ENCODE measurements at regions not wholly inside any gene's neighbourhood (a gene's known extent, or its start where the extent isn't known, plus 50 kb on each side); places are given as distances from the start of the nearest gene placed in this dataset.

DNA sequence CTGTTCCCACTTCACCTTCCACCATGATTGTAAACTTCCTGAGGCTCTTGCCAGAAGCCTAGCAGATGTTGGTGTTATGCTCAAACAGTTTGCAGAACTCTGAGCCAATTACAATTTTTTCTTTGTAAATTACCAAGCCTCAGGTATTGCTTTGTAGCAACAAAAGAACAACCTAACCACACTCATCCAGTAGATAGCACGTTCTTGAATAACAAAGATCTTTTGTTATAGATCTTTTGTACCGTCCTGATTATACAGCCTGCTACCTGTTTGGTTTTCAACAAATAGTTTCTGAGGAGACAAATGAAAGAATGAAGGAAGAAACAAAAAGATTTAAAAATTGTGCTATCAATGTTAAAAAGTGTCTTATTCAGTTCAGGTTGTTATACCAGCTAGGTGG, 474.7 kb upstream of the ALCAM start:
- TF ChIP-seq GATA3 (IDR thresholded peaks at IDR 0.05; ENCODE audit: low read depth, low read length) (no peak), GATA2 (IDR thresholded peaks at IDR 0.05; ENCODE audit: low read depth, low read length) (no peak)
